GM23248 (cell line): ENCODE measurements at regions not wholly inside any gene's neighbourhood (a gene's known extent, or its start where the extent isn't known, plus 50 kb on each side); places are given as distances from the start of the nearest gene placed in this dataset.

Experiments used
- EZH2 ChIP-seq: fragments of 200-600 bp; sonication (generic); IDR thresholded peaks from 2 replicates; pipeline ENCODE4 v1.6.1; 2018; ENCODE audit warnings: antibody characterized with exemption, mild to moderate bottlenecking; ENCODE audit not compliant: insufficient read depth, poor library complexity, severe bottlenecking
- EZH2phosphoT487 ChIP-seq: fragments of 200-600 bp; sonication (generic); IDR thresholded peaks from 2 replicates; pipeline ENCODE4 v1.6.1; 2018; ENCODE audit warnings: antibody characterized with exemption, moderate library complexity, mild to moderate bottlenecking, low read depth; ENCODE audit not compliant: insufficient read depth

DNA sequence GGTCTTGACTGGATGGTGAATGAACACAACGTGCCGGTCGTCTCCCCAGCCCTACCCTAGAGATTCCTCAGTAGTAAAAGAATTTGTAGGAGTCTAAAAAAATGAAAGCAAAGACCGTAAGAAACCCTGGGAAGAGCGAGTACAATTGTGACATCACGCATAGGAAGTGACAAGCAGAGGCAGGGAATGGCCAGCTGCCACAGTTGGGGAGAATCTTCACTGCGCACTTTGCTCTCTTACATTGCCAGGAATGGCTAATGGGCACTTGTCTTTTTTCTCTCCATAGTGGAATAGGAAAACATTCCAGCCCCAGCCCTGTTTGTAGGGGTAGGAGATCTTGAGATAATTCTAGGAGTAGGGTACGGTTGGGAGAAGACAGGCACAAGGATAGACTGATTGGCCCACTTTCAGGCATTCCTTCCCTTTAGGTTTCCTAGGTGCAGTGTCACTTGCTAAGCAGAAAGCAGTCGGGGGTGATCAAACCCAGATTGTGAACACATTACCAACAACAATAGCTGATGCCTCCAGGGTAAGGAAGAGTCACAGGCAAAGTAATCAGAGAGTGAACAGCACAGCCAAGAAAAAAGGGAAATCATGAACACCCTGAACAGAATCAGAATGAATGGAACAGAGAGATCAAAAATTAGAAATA lies 302.7 kb downstream of the MAN2A1 start:
- TF ChIP-seq EZH2phosphoT487 (no peak), EZH2 (no peak)
